Thoracic aorta (tissue), 2 donors: ENCODE measurements at regions not wholly inside any gene's neighbourhood (a gene's known extent, or its start where the extent isn't known, plus 50 kb on each side); places are given as distances from the start of the nearest gene placed in this dataset.
"Not testable (repeated sequence)": the region's sequence is repeated elsewhere in the genome, so short reads cannot be mapped to it uniquely, and the experiment has no call there.

Experiments
- ATAC-seq: fragments of 150-250 bp; one replicate; pipeline ENCODE4 v1.8.0; 2017; ENCODE audit warnings: low read depth; ENCODE audit not compliant: insufficient number of reproducible peaks, low FRiP score
- DNase-seq: peaks from one replicate; pipeline ENCODE4 v3.0.0-alpha.2; 2020; ENCODE audit warnings: low spot score
- H3K27ac ChIP-seq, 2 donors: fragments of 200-600 bp; sonication (generic); 1 replicate in 1 of 2; 2 replicates in 1 of 2; pipeline ENCODE4 v1.5.1; 2016; ENCODE audit warnings: mild to moderate bottlenecking in 2 of 2, moderate library complexity in 2 of 2
- H3K27me3 ChIP-seq: fragments of 200-600 bp; sonication (generic); replicated peaks from 2 replicates; pipeline ENCODE4 v1.6.0; 2016; ENCODE audit warnings: mild to moderate bottlenecking; ENCODE audit not compliant: insufficient read depth
- H3K36me3 ChIP-seq: fragments of 200-600 bp; sonication (generic); one replicate; pipeline ENCODE4 v1.5.1; 2016
- H3K4me1 ChIP-seq, 2 donors: fragments of 200-600 bp; sonication (generic); 1 replicate in 1 of 2; 2 replicates in 1 of 2; pipeline versions ENCODE4 v1.5.1 to v1.6.0; 2016; ENCODE audit warnings: low read depth in 2 of 2, mild to moderate bottlenecking in 1 of 2; ENCODE audit not compliant: control insufficient read depth in 1 of 2
- H3K4me3 ChIP-seq: fragments of 200-600 bp; sonication (generic); 2 replicates; pipeline ENCODE4 v1.5.1; 2016; ENCODE audit warnings: mild to moderate bottlenecking
- H3K9me3 ChIP-seq: fragments of 200-600 bp; sonication (generic); 2 replicates; pipeline ENCODE4 v1.5.1; 2016
- TF ChIP-seq, protein P1 (sequence below): fragments of 200-600 bp; sonication (generic); IDR thresholded peaks from one replicate; pipeline ENCODE4 v1.5.1; 2019; ENCODE audit warnings: antibody characterized with exemption

DNA sequence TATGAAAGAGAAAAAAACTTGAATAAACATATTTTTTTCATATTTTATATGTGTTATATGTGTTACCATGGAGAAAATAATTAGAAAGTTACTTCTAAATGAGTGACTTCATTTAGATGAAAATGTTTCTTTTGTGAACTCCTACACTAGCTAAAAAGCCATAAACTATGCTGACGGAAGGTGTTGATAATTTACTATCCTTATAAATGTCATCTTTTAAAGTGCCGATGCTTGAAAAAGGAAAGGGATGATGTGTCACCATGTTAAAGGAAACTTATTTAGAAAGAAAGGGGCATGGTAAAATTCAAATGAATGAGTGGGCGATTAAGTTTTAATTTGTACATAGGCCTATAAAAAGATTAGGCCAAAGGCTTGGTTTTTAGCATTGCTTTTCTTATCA is 133.8 kb downstream of the SPRY1 start:
- ATAC-seq = no peak
- Histone ChIP-seq H3K9me3 (no peaks in the 10 kb centered on the region), H3K4me3 (no peak overlapping the region), H3K27ac (no peak overlapping the region), H3K4me1 (no peaks in the 10 kb centered on the region), H3K36me3 (no peaks in the 10 kb centered on the region), H3K27me3 (no peaks in the 10 kb centered on the region)
- TF ChIP-seq, protein P1, sequence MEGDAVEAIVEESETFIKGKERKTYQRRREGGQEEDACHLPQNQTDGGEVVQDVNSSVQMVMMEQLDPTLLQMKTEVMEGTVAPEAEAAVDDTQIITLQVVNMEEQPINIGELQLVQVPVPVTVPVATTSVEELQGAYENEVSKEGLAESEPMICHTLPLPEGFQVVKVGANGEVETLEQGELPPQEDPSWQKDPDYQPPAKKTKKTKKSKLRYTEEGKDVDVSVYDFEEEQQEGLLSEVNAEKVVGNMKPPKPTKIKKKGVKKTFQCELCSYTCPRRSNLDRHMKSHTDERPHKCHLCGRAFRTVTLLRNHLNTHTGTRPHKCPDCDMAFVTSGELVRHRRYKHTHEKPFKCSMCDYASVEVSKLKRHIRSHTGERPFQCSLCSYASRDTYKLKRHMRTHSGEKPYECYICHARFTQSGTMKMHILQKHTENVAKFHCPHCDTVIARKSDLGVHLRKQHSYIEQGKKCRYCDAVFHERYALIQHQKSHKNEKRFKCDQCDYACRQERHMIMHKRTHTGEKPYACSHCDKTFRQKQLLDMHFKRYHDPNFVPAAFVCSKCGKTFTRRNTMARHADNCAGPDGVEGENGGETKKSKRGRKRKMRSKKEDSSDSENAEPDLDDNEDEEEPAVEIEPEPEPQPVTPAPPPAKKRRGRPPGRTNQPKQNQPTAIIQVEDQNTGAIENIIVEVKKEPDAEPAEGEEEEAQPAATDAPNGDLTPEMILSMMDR = no peak
- DNase-seq = no peak

DNA sequence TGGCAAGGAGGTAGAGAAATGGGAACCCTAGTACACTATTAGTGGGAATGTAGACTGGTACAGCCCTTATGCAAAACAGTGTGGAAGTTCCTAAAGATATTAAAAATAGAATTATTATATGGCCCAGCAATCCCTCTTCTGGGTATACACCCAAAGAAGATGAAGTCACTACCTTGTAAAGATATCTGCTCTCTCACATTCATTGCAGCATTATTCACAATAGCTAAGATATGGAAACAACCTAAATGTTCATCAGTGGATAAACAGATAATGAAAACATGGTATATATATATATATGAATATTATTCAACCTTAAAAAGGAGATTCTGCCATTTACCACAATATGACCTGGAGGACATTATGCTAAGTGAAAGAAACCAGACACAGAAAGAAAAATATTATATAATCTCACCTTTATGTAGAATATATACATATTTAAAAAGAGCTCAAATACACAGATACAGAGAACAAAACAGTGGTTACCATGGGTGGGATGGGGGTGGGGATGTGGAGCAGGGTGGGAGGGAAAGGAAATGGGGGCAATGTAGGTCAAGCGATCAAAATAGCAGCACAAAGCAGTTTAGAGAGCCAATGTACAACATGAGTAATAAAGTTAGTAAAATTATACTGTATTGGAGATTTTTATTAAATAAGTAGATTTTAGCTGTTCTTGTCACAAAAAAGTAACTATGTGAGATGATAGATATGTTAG is 138.6 kb downstream of the SPRY1 start:
- no peak overlapping the region for H3K4me3 ChIP-seq
- DNase-seq = no peak
- H3K36me3 ChIP-seq = no peaks in the 10 kb centered on the region
- no peaks in the 10 kb centered on the region for H3K9me3 ChIP-seq
- no peak overlapping the region for H3K27ac ChIP-seq
- no peaks in the 10 kb centered on the region for H3K4me1 ChIP-seq
- no peak for ATAC-seq
- TF ChIP-seq, protein P1 = no peak
- H3K27me3 ChIP-seq = no peaks in the 10 kb centered on the region

GRCh38 chr4:123536225-123536624 is 139.6 kb downstream of the SPRY1 start:
- Histone ChIP-seq H3K9me3 (no peaks in the 10 kb centered on the region), H3K27ac (no peak overlapping the region), H3K4me3 (no peak overlapping the region), H3K4me1 (no peaks in the 10 kb centered on the region), H3K36me3 (no peaks in the 10 kb centered on the region), H3K27me3 (no peaks in the 10 kb centered on the region)
- TF ChIP-seq, protein P1 = no peak
- DNase-seq (no peak), ATAC-seq (no peak)

- not testable (repeated sequence) for H3K36me3 ChIP-seq, H3K27ac ChIP-seq, ATAC-seq, DNase-seq, H3K4me1 ChIP-seq, H3K27me3 ChIP-seq, H3K9me3 ChIP-seq, H3K4me3 ChIP-seq
Measured at GRCh38 chr4:123537906-123538402, 141.4 kb downstream of the SPRY1 start.

GRCh38 chr4:123545667-123546572 is 149.3 kb downstream of the SPRY1 start:
- H3K9me3 ChIP-seq = no peaks in the 10 kb centered on the region
- H3K4me1 ChIP-seq = no peaks in the 10 kb centered on the region
- no peaks in the 10 kb centered on the region for H3K27me3 ChIP-seq
- TF ChIP-seq, protein P1 = no peak
- H3K4me3 ChIP-seq = no peak overlapping the region
- no peak overlapping the region for H3K27ac ChIP-seq
- ATAC-seq (no peak), DNase-seq (no peak)
- H3K36me3 ChIP-seq = no peaks in the 10 kb centered on the region
